KMS-11 (cell line): ENCODE measurements at regions not wholly inside any gene's neighbourhood (a gene's known extent, or its start where the extent isn't known, plus 50 kb on each side); places are given as distances from the start of the nearest gene placed in this dataset.

ENCODE experiments used
- H2AFZ ChIP-seq: fragments of 200-600 bp; sonication (generic); 2 replicates; pipeline ENCODE4 v1.6.1; 2016; ENCODE audit warnings: antibody characterized with exemption, mixed run types, low read depth
- H3K27ac ChIP-seq: fragments of 200-600 bp; sonication (generic); 2 replicates; pipeline ENCODE4 v1.6.1; 2016; ENCODE audit warnings: mild to moderate bottlenecking, mixed run types
- H3K27me3 ChIP-seq: fragments of 200-600 bp; sonication (generic); 2 replicates; pipeline ENCODE4 v1.6.1; 2017; ENCODE audit warnings: mild to moderate bottlenecking, low read depth, mixed run types, moderate library complexity; ENCODE audit not compliant: insufficient read depth
- H3K36me3 ChIP-seq: fragments of 200-600 bp; sonication (generic); 2 replicates; pipeline ENCODE4 v1.6.1; 2017; ENCODE audit warnings: mild to moderate bottlenecking, mixed run types; ENCODE audit not compliant: insufficient read depth
- H3K4me1 ChIP-seq: fragments of 200-600 bp; sonication (generic); 2 replicates; pipeline ENCODE4 v1.6.1; 2016; ENCODE audit warnings: mild to moderate bottlenecking, low read depth, mixed run types; ENCODE audit not compliant: poor library complexity, severe bottlenecking
- H3K4me2 ChIP-seq: fragments of 200-600 bp; sonication (generic); 2 replicates; pipeline ENCODE4 v1.7.0; 2016; ENCODE audit warnings: mild to moderate bottlenecking, mixed run types
- H3K4me3 ChIP-seq: fragments of 200-600 bp; sonication (generic); IDR thresholded peaks from 2 replicates; pipeline ENCODE4 v1.6.1; 2017; ENCODE audit warnings: low read depth, low read length, mixed read lengths; ENCODE audit not compliant: insufficient read depth
- H3K79me2 ChIP-seq: fragments of 200-600 bp; sonication (generic); 2 replicates; pipeline ENCODE4 v1.6.1; 2016; ENCODE audit warnings: low read depth, mixed run types; ENCODE audit not compliant: insufficient read depth
- H3K9ac ChIP-seq: fragments of 200-600 bp; sonication (generic); 2 replicates; pipeline ENCODE4 v1.6.1; 2016; ENCODE audit warnings: mild to moderate bottlenecking, mixed run types
- H4K20me1 ChIP-seq: fragments of 200-600 bp; sonication (generic); 2 replicates; pipeline ENCODE4 v1.6.1; 2016; ENCODE audit warnings: mild to moderate bottlenecking, mixed run types; ENCODE audit not compliant: insufficient read depth
- CTCF ChIP-seq: fragments of 200-600 bp; sonication (generic); conservative IDR thresholded peaks from 2 replicates; pipeline ENCODE4 v1.6.1; 2017; ENCODE audit warnings: low read depth, mild to moderate bottlenecking, antibody characterized with exemption, low read length, moderate library complexity, mixed read lengths

- no peak for TF ChIP-seq CTCF
- Histone ChIP-seq H4K20me1 (no peaks in the 10 kb centered on the region), H2AFZ (no peak overlapping the region), H3K36me3 (no peaks in the 10 kb centered on the region), H3K9ac (no peak overlapping the region), H3K27me3 (no peaks in the 10 kb centered on the region), H3K27ac (no peak overlapping the region), H3K4me2 (no peak overlapping the region), H3K4me1 (peaks cover 32% of the 10 kb centered on the region), H3K79me2 (no peaks in the 10 kb centered on the region), H3K4me3 (no peak overlapping the region)
These were observed 311.7 kb downstream of the WDR72 start for GRCh38 chr15:53447742-53448141.

- no peak overlapping the region for H3K27ac ChIP-seq
- H3K4me1 ChIP-seq, result peaks cover 32% of the 10 kb centered on the region
- no peak overlapping the region for H3K4me3 ChIP-seq
- no peak overlapping the region; the same call in 1 of the 2 replicates for H3K4me2 ChIP-seq
- H3K27me3 ChIP-seq, result no peaks in the 10 kb centered on the region
- no peaks in the 10 kb centered on the region for H4K20me1 ChIP-seq
- no peak for TF ChIP-seq CTCF
- H3K36me3 ChIP-seq, result no peaks in the 10 kb centered on the region
- H3K79me2 ChIP-seq, result no peaks in the 10 kb centered on the region
- H2AFZ ChIP-seq, result no peak overlapping the region
- no peak overlapping the region for H3K9ac ChIP-seq
These were observed 312.3 kb downstream of the WDR72 start for GRCh38 chr15:53447053-53447574.

- no peak for TF ChIP-seq CTCF
- H3K4me3 ChIP-seq, result no peak overlapping the region
- no peaks in the 10 kb centered on the region for H3K36me3 ChIP-seq
- H3K79me2 ChIP-seq, result no peaks in the 10 kb centered on the region
- no peak overlapping the region for H3K9ac ChIP-seq
- H3K27ac ChIP-seq, result no peak overlapping the region
- peak overlapping the region; percentile 18; the same call in 1 of the 2 replicates for H3K4me2 ChIP-seq
- no peak overlapping the region for H2AFZ ChIP-seq
- no peaks in the 10 kb centered on the region for H4K20me1 ChIP-seq
- H3K4me1 ChIP-seq, result peaks cover 32% of the 10 kb centered on the region
- no peaks in the 10 kb centered on the region for H3K27me3 ChIP-seq
These were observed 313.1 kb downstream of the WDR72 start for GRCh38 chr15:53446376-53446775.

GRCh38 chr15:53445531-53445930, 313.9 kb downstream of the WDR72 start:
- Histone ChIP-seq H3K4me1 (peaks cover 32% of the 10 kb centered on the region), H3K27me3 (no peaks in the 10 kb centered on the region), H3K27ac (no peak overlapping the region), H3K36me3 (no peaks in the 10 kb centered on the region), H3K4me3 (no peak overlapping the region), H2AFZ (no peak overlapping the region), H4K20me1 (no peaks in the 10 kb centered on the region), H3K79me2 (no peaks in the 10 kb centered on the region), H3K4me2 (no peak overlapping the region), H3K9ac (no peak overlapping the region)
- no peak for TF ChIP-seq CTCF
